K562 (cell line): ENCODE measurements at regions not wholly inside any gene's neighbourhood (a gene's known extent, or its start where the extent isn't known, plus 50 kb on each side); places are given as distances from the start of the nearest gene placed in this dataset.
"Not testable (repeated sequence)": the region's sequence is repeated elsewhere in the genome, so short reads cannot be mapped to it uniquely, and the experiment has no call there.

Source experiments
- ATAC-seq: fragments of 200-7000 bp; cut with Tn5 transposase; 3 replicates; pipeline ENCODE4 v1.9.1; 2020; ENCODE audit warnings: moderate library complexity
- BruUV-seq: library from RNA; stranded (reverse); fragments of 400-500 nt; replicated peaks from 2 replicates; lab custom pipeline; 2021; lab: Mats Ljungman, UMichigan
- CTCF ChIA-PET: fragments of 300-600 bp; formaldehyde crosslinking; extraction: SDS; loops from one replicate; lab custom pipeline; 2021; ENCODE audit warnings: low intra/inter-chr PET ratio; lab: Yijun Ruan, JAX
- POLR2A ChIA-PET: fragments of 300-600, 350-650 bp; sonication (Branson Sonifier 250); formaldehyde crosslinking; extraction: SDS; loops from one replicate; lab custom pipeline; 2021; ENCODE audit warnings: antibody characterized with exemption, inconsistent platforms; lab: Yijun Ruan, JAX
- DNase-seq, 4 experiments: peaks; one replicate each; pipeline versions ENCODE4 v3.0.0 to v3.0.0-alpha.2; 2011 to 2018; ENCODE audit warnings: low spot score in 3 of 4, mixed read lengths in 3 of 4; ENCODE audit errors: extremely low read depth in 1 of 4
- FAIRE-seq: peaks from 2 replicates; lab custom pipeline; 2011; peaks lifted over from hg19 to GRCh38; lab: Jason Lieb, UNC
- H2AFZ ChIP-seq: 2 replicates; pipeline ENCODE4 v1.6.0; 2011; ENCODE audit warnings: low read depth, low read length, control low read depth, inconsistent platforms
- H3K27ac ChIP-seq: fragments of 200-600 bp; 3 replicates; pipeline ENCODE4 v1.8.0; 2011; ENCODE audit warnings: low read depth, mild to moderate bottlenecking, control low read depth, inconsistent platforms, low read length, moderate library complexity, mixed read lengths; ENCODE audit errors: extremely low read depth
- H3K27me3 ChIP-seq, 2 experiments: fragments of 300-600 bp in 1 of 2; 2 replicates in 1 of 2; 3 replicates in 1 of 2; pipeline versions ENCODE4 v1.6.0 to v1.8.0; 2011; ENCODE audit warnings: inconsistent platforms in 2 of 2, low read length in 2 of 2, mild to moderate bottlenecking in 1 of 2, mixed read lengths in 1 of 2, moderate library complexity in 1 of 2; ENCODE audit not compliant: control insufficient read depth in 2 of 2, insufficient read depth in 2 of 2
- H3K36me3 ChIP-seq: fragments of 300-600 bp; 3 replicates; pipeline ENCODE4 v1.8.0; 2011; ENCODE audit warnings: mild to moderate bottlenecking, low read length, inconsistent platforms; ENCODE audit not compliant: control insufficient read depth, insufficient read depth
- H3K4me1 ChIP-seq, 2 experiments: fragments of 200-600 bp in 1 of 2; replicated peaks in 1 of 2; 2 replicates in 1 of 2; 3 replicates in 1 of 2; pipeline versions ENCODE4 v1.5.1 to v1.8.0; 2011; ENCODE audit warnings: inconsistent platforms in 2 of 2, low read length in 2 of 2, mild to moderate bottlenecking in 1 of 2, mixed read lengths in 1 of 2, moderate library complexity in 1 of 2; ENCODE audit not compliant: control insufficient read depth in 2 of 2, insufficient read depth in 2 of 2
- H3K4me2 ChIP-seq: 2 replicates; pipeline ENCODE4 v1.6.1; 2011; ENCODE audit warnings: low read length, control low read depth, inconsistent platforms, mixed read lengths; ENCODE audit not compliant: insufficient read depth
- H3K4me3 ChIP-seq: fragments of 200-600 bp; sonication (generic), shearing (Covaris generic); 2 replicates; pipeline ENCODE4 v1.5.1; 2016; ENCODE audit warnings: control low read depth, inconsistent platforms
- H3K79me2 ChIP-seq: fragments of 200-600 bp; 3 replicates; pipeline ENCODE4 v1.8.0; 2011; ENCODE audit warnings: low read length, inconsistent platforms; ENCODE audit not compliant: control insufficient read depth, insufficient read depth
- H3K9ac ChIP-seq, 2 experiments: 2 replicates each; pipeline versions ENCODE4 v1.6.0 to v1.6.1; 2011; ENCODE audit warnings: low read depth in 2 of 2, low read length in 2 of 2, control low read depth in 1 of 2, inconsistent platforms in 1 of 2, mild to moderate bottlenecking in 1 of 2, mixed read lengths in 1 of 2; ENCODE audit not compliant: insufficient read depth in 1 of 2
- H3K9me1 ChIP-seq: one replicate; pipeline ENCODE4 v1.6.0; 2011; ENCODE audit warnings: inconsistent platforms, mild to moderate bottlenecking, low read length, moderate library complexity; ENCODE audit not compliant: control insufficient read depth, insufficient read depth
- H3K9me3 ChIP-seq: replicated peaks from 2 replicates; pipeline ENCODE4 v1.5.1; 2011; ENCODE audit warnings: low read depth, low read length, inconsistent platforms; ENCODE audit not compliant: control insufficient read depth, insufficient read depth
- H4K20me1 ChIP-seq: replicated peaks from 2 replicates; pipeline ENCODE4 v1.6.1; 2011; ENCODE audit warnings: low read length, inconsistent platforms, mixed read lengths; ENCODE audit not compliant: control insufficient read depth, insufficient read depth
- ARID4B ChIP-seq: sonication (generic); formaldehyde crosslinking; IDR thresholded peaks from 2 replicates; pipeline ENCODE4 v1.8.0; 2022; ENCODE audit warnings: mild to moderate bottlenecking, missing genetic modification reagents
- ETV1 ChIP-seq: fragments of 450-650 bp; conservative IDR thresholded peaks from 2 replicates; pipeline ENCODE4 v1.6.1; 2016; ENCODE audit warnings: missing genetic modification characterization, control low read depth, low read depth, missing compliant biosample characterization
- WGBS: fragments of 100-300 bp; shearing (Covaris generic); methylation state at CpG from one replicate; pipeline ENCODE4 v1.1.6; 2016; ENCODE audit warnings: low coverage, mixed read lengths; ENCODE audit not compliant: insufficient coverage; ENCODE audit errors: missing lambda C conversion rate; 5-methylcytosine and 5-hydroxymethylcytosine counted together
- in situ Hi-C: fragments of 300-500 bp; cut with MboI; formaldehyde crosslinking; loops from 4 replicates; pipeline ENCODE4 v1.15.0; 2018; ENCODE audit warnings: inconsistent platforms, mixed read lengths
- intact Hi-C: fragments of 100-400 bp; cut with micrococcal nuclease; formaldehyde crosslinking; loops from 2 replicates; pipeline ENCODE4 v1.14.2; 2022

DNA sequence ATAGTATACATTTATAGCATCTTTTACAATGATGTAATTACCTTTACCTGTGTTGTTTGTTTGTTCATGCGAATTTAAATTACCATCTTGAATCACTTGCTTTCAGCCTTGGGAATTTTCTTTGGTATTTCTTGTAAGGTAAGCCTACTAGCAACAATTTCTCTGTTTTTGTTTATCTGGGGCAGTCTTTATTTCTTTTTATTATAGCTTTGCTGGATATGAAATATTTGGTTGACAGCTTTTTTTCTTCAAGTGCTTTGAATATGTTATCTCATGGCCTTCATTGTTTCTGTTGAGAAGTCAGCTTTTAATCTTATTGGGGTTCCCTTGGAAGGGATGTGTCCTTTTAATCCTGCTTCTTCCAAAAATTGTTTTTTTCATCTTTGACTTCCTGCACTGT, 292.8 kb upstream of the EDA2R start (continued):
- no peak for TF ChIP-seq ARID4B
- no peak for TF ChIP-seq ETV1 (tag)
- TF ChIP-seq, all 486 proteins: peak for 0

DNA sequence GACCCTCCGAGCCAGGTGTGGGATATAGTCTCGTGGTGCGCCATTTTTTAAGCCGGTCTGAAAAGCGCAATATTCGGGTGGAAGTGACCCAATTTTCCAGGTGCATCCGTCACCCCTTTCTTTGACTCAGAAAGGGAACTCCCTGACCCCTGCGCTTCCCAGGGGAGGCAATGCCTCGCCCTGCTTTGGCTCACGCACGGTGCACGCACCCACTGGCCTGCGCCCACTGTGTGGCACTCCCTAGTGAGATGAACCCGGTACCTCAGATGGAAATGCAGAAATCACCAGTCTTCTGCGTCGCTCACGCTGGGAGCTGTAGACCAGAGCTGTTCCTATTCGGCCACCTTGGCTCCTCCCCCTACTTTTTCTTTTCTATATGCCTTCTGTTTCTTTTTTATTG, 291.6 kb upstream of the EDA2R start:
- H3K27ac ChIP-seq, H3K4me2 ChIP-seq, H3K9me1 ChIP-seq, H3K4me3 ChIP-seq, intact Hi-C loops, H2AFZ ChIP-seq, in situ Hi-C loops, H3K9me3 ChIP-seq, H3K27me3 ChIP-seq, DNase-seq, CTCF ChIA-PET, ATAC-seq, POLR2A ChIA-PET, BruUV-seq, H3K4me1 ChIP-seq, H4K20me1 ChIP-seq, H3K79me2 ChIP-seq, H3K36me3 ChIP-seq, H3K9ac ChIP-seq, FAIRE-seq: not testable (repeated sequence)
- 2% methylated on average over 7 of the region's 18 CpGs for WGBS
